ENCODE measurements at regions not wholly inside any gene's neighbourhood (a gene's known extent, or its start where the extent isn't known, plus 50 kb on each side); places are given as distances from the start of the nearest gene placed in this dataset.

GRCh38 chr2:134120406-134120732 is 133.5 kb upstream of the MGAT5 start:
- DNase-seq (ENCODE audit: low read depth in 2 of 2) = no peak

GRCh38 chr2:134120733-134121630 is 132.9 kb upstream of the MGAT5 start:
- DNase-seq (ENCODE audit: low read depth in 2 of 2) = peak; percentile 43 to 56

GRCh38 chr2:134122610-134123009 is 131.3 kb upstream of the MGAT5 start:
- no peak for DNase-seq (ENCODE audit: low read depth in 2 of 2)

GRCh38 chr2:134123332-134123731 is 130.5 kb upstream of the MGAT5 start:
- DNase-seq (ENCODE audit: low read depth in 2 of 2) = no peak

GRCh38 chr2:134124047-134124753 is 129.7 kb upstream of the MGAT5 start:
- no peak for DNase-seq (ENCODE audit: low read depth in 2 of 2)

GRCh38 chr2:134127496-134127895 is 126.4 kb upstream of the MGAT5 start:
- DNase-seq (ENCODE audit: low read depth in 2 of 2) = peak; percentile 21 to 67

GRCh38 chr2:134128746-134129145 is 125.1 kb upstream of the MGAT5 start:
- DNase-seq (ENCODE audit: low read depth in 2 of 2) = no peak

- DNase-seq (ENCODE audit: low read depth in 2 of 2) = no peak
Measured at GRCh38 chr2:134129900-134130537, 123.9 kb upstream of the MGAT5 start.

GRCh38 chr2:134131681-134132489 is 122.0 kb upstream of the MGAT5 start:
- DNase-seq (ENCODE audit: low read depth in 2 of 2) = no peak

GRCh38 chr2:134132490-134132857 is 121.4 kb upstream of the MGAT5 start:
- no peak for DNase-seq (ENCODE audit: low read depth in 2 of 2)

- no peak for DNase-seq (ENCODE audit: low read depth in 2 of 2)
Measured at GRCh38 chr2:134133622-134134312, 120.1 kb upstream of the MGAT5 start.

GRCh38 chr2:134134313-134134706 is 119.6 kb upstream of the MGAT5 start:
- DNase-seq (ENCODE audit: low read depth in 2 of 2) = no peak

GRCh38 chr2:134134827-134135226 is 119.0 kb upstream of the MGAT5 start:
- no peak for DNase-seq (ENCODE audit: low read depth in 2 of 2)

- DNase-seq (ENCODE audit: low read depth in 2 of 2) = no peak
Measured at GRCh38 chr2:134135793-134136192, 118.1 kb upstream of the MGAT5 start.

GRCh38 chr2:134136731-134137130 is 117.1 kb upstream of the MGAT5 start:
- no peak for DNase-seq (ENCODE audit: low read depth in 2 of 2)

- no peak for DNase-seq (ENCODE audit: low read depth in 2 of 2)
Measured at GRCh38 chr2:134137182-134137611, 116.7 kb upstream of the MGAT5 start.

GRCh38 chr2:134138115-134138514 is 115.8 kb upstream of the MGAT5 start:
- no peak for DNase-seq (ENCODE audit: low read depth in 2 of 2)

- no peak for DNase-seq (ENCODE audit: low read depth in 2 of 2)
Measured at GRCh38 chr2:134139611-134140010, 114.3 kb upstream of the MGAT5 start.

- no peak for DNase-seq (ENCODE audit: low read depth in 2 of 2)
Measured at GRCh38 chr2:134140251-134140661, 113.6 kb upstream of the MGAT5 start.

- no peak for DNase-seq (ENCODE audit: low read depth in 2 of 2)
Measured at GRCh38 chr2:134141598-134142340, 112.1 kb upstream of the MGAT5 start.

GRCh38 chr2:134142341-134142738 is 111.5 kb upstream of the MGAT5 start:
- DNase-seq (ENCODE audit: low read depth in 2 of 2) = no peak

Measured in stimulated activated CD8-positive, alpha-beta memory T cell treated with anti-CD3 and anti-CD28 coated beads, Interleukin-15, amount 100 ng/mL, for 4 hours (primary cell).